ENCODE measurements at regions not wholly inside any gene's neighbourhood (a gene's known extent, or its start where the extent isn't known, plus 50 kb on each side); places are given as distances from the start of the nearest gene placed in this dataset.

DNA sequence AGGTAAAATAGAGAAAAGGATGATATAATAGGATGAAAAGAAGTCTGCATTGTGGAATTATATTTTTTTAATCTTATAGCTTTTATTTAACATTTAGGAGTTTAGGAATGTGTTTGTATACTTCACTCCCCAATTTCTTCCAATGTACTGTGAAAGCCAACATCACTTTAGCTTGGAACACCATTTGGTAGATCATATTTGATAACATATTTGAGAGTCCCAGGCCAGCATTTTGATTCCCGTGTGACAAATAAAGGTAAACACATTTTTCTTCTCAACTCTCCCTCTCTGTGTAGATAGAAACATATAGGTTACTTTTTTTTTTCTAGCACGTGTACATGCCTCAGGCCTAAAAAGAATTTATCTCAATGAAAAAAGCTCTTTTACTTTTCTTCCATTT lies 1551.3 kb downstream of the CDH8 start:
- DNase-seq (ENCODE audit: low read depth): no peak
- no peak overlapping the region for H3K4me3 ChIP-seq (ENCODE audit: low read depth, low read length)
- TF ChIP-seq, protein P1, sequence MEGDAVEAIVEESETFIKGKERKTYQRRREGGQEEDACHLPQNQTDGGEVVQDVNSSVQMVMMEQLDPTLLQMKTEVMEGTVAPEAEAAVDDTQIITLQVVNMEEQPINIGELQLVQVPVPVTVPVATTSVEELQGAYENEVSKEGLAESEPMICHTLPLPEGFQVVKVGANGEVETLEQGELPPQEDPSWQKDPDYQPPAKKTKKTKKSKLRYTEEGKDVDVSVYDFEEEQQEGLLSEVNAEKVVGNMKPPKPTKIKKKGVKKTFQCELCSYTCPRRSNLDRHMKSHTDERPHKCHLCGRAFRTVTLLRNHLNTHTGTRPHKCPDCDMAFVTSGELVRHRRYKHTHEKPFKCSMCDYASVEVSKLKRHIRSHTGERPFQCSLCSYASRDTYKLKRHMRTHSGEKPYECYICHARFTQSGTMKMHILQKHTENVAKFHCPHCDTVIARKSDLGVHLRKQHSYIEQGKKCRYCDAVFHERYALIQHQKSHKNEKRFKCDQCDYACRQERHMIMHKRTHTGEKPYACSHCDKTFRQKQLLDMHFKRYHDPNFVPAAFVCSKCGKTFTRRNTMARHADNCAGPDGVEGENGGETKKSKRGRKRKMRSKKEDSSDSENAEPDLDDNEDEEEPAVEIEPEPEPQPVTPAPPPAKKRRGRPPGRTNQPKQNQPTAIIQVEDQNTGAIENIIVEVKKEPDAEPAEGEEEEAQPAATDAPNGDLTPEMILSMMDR (IDR thresholded peaks at IDR 0.05; ENCODE audit: insufficient read depth, low read length): no peak

DNA sequence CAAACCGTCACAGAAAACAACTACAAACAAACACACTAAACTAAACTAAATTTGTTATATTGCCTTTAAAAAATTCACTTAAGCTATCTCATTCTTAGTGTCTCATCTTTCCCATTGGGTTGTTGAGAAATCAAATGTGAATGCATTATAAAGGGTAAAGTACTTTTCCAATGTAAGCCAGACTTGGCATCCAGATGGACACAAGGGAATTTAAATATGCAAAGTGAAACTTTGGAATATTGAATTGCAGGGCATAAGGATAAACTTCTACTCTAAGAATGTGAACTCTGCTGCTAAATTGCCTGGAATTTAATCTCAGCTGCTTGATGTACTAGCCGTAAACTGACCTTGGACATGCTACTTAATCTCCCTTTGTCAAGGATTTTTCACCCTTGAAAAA lies 1554.6 kb downstream of the CDH8 start:
- TF ChIP-seq, protein P1 (IDR thresholded peaks at IDR 0.05; ENCODE audit: insufficient read depth, low read length): no peak
- H3K4me3 ChIP-seq (ENCODE audit: low read depth, low read length): no peak overlapping the region
- no peak for DNase-seq (ENCODE audit: low read depth)

DNA sequence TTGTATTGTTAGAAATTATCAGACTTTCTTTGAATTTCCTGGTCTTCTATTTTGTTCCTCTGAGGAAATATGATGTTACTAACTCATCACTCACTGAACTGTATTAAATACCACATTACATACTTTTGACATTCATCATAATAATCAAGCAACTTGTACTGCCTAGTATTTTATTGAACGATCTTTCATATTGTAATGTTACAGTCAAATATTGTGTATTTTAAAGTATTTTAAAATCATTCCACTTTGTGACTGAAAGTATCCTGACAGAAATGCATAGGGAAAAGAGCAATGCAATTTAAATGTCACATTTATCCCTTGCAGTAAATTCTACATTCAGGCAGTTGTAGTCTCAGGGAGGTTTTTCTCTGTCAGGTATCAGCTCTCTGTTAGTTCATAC lies 1557.4 kb downstream of the CDH8 start:
- no peak overlapping the region for H3K4me3 ChIP-seq (ENCODE audit: low read depth, low read length)
- TF ChIP-seq, protein P1 (IDR thresholded peaks at IDR 0.05; ENCODE audit: insufficient read depth, low read length): no peak
- no peak for DNase-seq (ENCODE audit: low read depth)

DNA sequence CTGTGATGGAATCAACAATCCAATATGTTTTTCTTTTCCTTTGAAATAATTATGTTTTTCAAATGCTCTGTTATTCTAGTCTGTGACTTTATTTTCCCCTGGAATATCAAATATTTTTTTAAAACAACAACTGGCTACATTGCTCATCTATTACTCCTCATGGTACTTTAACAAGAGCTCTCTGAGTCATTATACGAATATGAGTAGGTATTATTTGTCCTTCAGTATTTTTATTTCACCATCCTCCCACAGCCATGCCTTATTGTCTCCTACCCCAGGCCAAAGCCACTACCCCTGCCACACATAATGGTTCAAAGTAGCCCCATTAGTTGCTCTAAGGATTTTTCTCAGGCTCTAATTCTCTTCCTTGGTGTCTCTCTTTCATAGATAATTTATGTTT lies 1572.3 kb downstream of the CDH8 start:
- TF ChIP-seq, protein P1 (IDR thresholded peaks at IDR 0.05; ENCODE audit: insufficient read depth, low read length): no peak
- H3K4me3 ChIP-seq (ENCODE audit: low read depth, low read length): no peak overlapping the region
- DNase-seq (ENCODE audit: low read depth): no peak

DNA sequence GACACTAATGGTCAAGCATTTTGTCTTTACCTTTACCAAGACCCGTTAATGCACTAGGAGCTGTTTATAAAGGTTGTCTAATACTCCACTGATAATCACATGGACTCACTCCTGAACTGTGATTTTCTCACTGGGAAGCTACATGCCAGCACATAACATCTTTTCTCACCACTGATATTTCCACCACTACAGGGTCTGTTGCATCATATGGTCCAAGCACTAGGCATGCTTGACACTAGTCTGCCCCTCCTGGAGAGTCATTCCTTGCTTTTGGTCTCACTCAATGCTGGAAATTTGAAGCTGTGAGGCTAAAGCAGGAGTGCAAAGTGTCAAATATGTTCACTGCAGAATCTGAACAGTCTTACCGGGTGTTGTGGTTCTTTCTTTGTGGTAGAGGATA lies 1576.8 kb downstream of the CDH8 start:
- no peak for DNase-seq (ENCODE audit: low read depth)
- TF ChIP-seq, protein P1 (IDR thresholded peaks at IDR 0.05; ENCODE audit: insufficient read depth, low read length): no peak

DNA sequence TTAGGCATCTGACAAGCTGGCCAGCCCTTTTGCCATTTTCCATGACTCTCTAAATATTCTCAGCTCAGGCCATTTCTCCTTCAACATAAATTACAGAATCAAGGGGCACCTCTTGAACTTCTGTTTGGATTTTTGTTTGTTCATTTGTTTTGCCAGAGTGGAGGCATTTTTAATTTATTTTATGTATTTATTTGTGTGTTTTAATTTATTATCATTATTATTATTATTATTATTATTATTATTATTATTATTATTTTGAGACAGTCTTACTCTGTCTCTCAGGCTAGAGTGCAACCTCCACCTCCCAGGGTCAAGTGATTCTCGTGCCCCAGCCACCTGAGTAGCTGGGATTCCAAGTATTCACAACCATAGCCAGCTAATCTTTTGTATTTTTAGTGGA lies 1578.0 kb downstream of the CDH8 start:
- no peak overlapping the region for H3K4me3 ChIP-seq (ENCODE audit: low read depth, low read length)
- TF ChIP-seq, protein P1 (IDR thresholded peaks at IDR 0.05; ENCODE audit: insufficient read depth, low read length): no peak
- no peak for DNase-seq (ENCODE audit: low read depth)

More for the DNA sequence above, 1576.8 kb downstream of the CDH8 start:
- H3K4me3 ChIP-seq (ENCODE audit: low read depth, low read length): no peak overlapping the region

DNA sequence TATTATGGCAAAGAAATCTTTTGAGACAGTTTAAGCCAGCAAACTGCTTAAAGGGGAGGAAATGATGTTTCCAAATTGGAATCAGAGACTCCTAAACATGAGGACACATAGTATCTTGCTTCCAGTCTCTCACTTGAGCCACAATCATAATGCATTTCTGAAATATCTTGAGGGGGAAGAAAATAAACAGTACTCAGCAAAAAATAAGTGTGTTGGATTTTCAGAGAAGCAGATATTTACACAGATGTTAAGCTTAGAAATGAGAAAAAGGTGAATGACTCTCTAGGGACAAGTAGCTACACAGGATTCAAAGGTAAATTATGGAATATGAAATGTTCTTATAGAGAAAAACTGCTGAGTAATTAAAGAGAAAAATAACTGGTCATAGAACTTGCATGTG lies 1583.6 kb downstream of the CDH8 start:
- no peak for DNase-seq (ENCODE audit: low read depth)
- no peak overlapping the region for H3K4me3 ChIP-seq (ENCODE audit: low read depth, low read length)
- TF ChIP-seq, protein P1 (IDR thresholded peaks at IDR 0.05; ENCODE audit: insufficient read depth, low read length): no peak
